GM21786 (cell line): ENCODE measurements at regions not wholly inside any gene's neighbourhood (a gene's known extent, or its start where the extent isn't known, plus 50 kb on each side); places are given as distances from the start of the nearest gene placed in this dataset.
"Not testable (repeated sequence)": the region's sequence is repeated elsewhere in the genome, so short reads cannot be mapped to it uniquely, and the experiment has no call there.

Experiments used
- ATAC-seq: cut with Tn5 transposase; IDR thresholded peaks from one replicate; pipeline ENCODE4 v1.9.1; 2021; ENCODE audit not compliant: unreplicated experiment

GRCh38 chr5:167296661-167297060 is 994.8 kb upstream of the WWC1 start:
- ATAC-seq = no peak

- not testable (repeated sequence) for ATAC-seq
Measured at GRCh38 chr5:167299861-167300260, 991.6 kb upstream of the WWC1 start.

GRCh38 chr5:167303582-167303981 is 987.9 kb upstream of the WWC1 start:
- ATAC-seq = no peak

GRCh38 chr5:167304834-167305469 is 986.5 kb upstream of the WWC1 start:
- no peak for ATAC-seq

- no peak for ATAC-seq
Measured at GRCh38 chr5:167305591-167306213, 985.7 kb upstream of the WWC1 start.

- ATAC-seq = no peak
Measured at GRCh38 chr5:167307042-167307441, 984.4 kb upstream of the WWC1 start.

GRCh38 chr5:167308466-167308865 is 983.0 kb upstream of the WWC1 start:
- ATAC-seq = no peak

GRCh38 chr5:167309941-167310517 is 981.4 kb upstream of the WWC1 start:
- ATAC-seq = no peak

- ATAC-seq = no peak
Measured at GRCh38 chr5:167311340-167311739, 980.1 kb upstream of the WWC1 start.

- ATAC-seq = no peak
Measured at GRCh38 chr5:167312225-167312624, 979.2 kb upstream of the WWC1 start.

- no peak for ATAC-seq
Measured at GRCh38 chr5:167315762-167316161, 975.7 kb upstream of the WWC1 start.

GRCh38 chr5:167317884-167318283 is 973.6 kb upstream of the WWC1 start:
- ATAC-seq = no peak

- no peak for ATAC-seq
Measured at GRCh38 chr5:167319243-167319642, 972.2 kb upstream of the WWC1 start.

- ATAC-seq = no peak
Measured at GRCh38 chr5:167320019-167320418, 971.4 kb upstream of the WWC1 start.

GRCh38 chr5:167332309-167332708 is 959.1 kb upstream of the WWC1 start:
- no peak for ATAC-seq

GRCh38 chr5:167336161-167336560 is 955.3 kb upstream of the WWC1 start:
- ATAC-seq = no peak

GRCh38 chr5:167339205-167339604 is 952.2 kb upstream of the WWC1 start:
- no peak for ATAC-seq

- ATAC-seq = no peak
Measured at GRCh38 chr5:167346461-167346860, 945.0 kb upstream of the WWC1 start.

GRCh38 chr5:167348251-167348926 is 943.1 kb upstream of the WWC1 start:
- ATAC-seq = no peak

- no peak for ATAC-seq
Measured at GRCh38 chr5:167348980-167349379, 942.5 kb upstream of the WWC1 start.

GRCh38 chr5:167351316-167351715 is 940.1 kb upstream of the WWC1 start:
- ATAC-seq = no peak

- ATAC-seq = no peak
Measured at GRCh38 chr5:167352801-167353200, 938.6 kb upstream of the WWC1 start.
